CD14-positive monocyte (primary cell): ENCODE measurements at regions not wholly inside any gene's neighbourhood (a gene's known extent, or its start where the extent isn't known, plus 50 kb on each side); places are given as distances from the start of the nearest gene placed in this dataset.

ENCODE experiments used
- DNase-seq, 3 donors: peaks; one replicate each; pipeline ENCODE4 v3.0.0-alpha.2; 2011 to 2022
- H2AFZ ChIP-seq: 2 replicates; pipeline ENCODE4 v1.6.0; 2012; ENCODE audit warnings: mild to moderate bottlenecking, low read depth, low read length, inconsistent platforms; ENCODE audit not compliant: insufficient read depth, poor library complexity, severe bottlenecking
- H3K27ac ChIP-seq, 2 donors: 1 replicate in 1 of 2; 2 replicates in 1 of 2; pipeline ENCODE4 v1.5.1; 2012 to 2013; ENCODE audit warnings: low read length in 2 of 2, control low read depth in 1 of 2, inconsistent platforms in 1 of 2, low read depth in 1 of 2, mild to moderate bottlenecking in 1 of 2
- H3K27me3 ChIP-seq, 2 donors: one replicate each; pipeline versions ENCODE4 v1.6.0 to v1.6.1; 2011 to 2013; ENCODE audit warnings: low read length in 2 of 2; ENCODE audit not compliant: control insufficient read depth in 2 of 2, insufficient read depth in 2 of 2
- H3K36me3 ChIP-seq, 2 donors: replicated peaks in 1 of 2; 1 replicate in 1 of 2; 2 replicates in 1 of 2; pipeline versions ENCODE4 v1.5.1 to v1.6.1; 2012 to 2013; ENCODE audit warnings: low read length in 2 of 2, control low read depth in 1 of 2, inconsistent platforms in 1 of 2, mild to moderate bottlenecking in 1 of 2; ENCODE audit not compliant: insufficient read depth in 2 of 2, control insufficient read depth in 1 of 2
- H3K4me1 ChIP-seq, 2 donors: 1 replicate in 1 of 2; 2 replicates in 1 of 2; pipeline versions ENCODE4 v1.5.1 to v1.6.1; 2012 to 2013; ENCODE audit warnings: low read length in 2 of 2, control low read depth in 1 of 2, inconsistent platforms in 1 of 2, mild to moderate bottlenecking in 1 of 2, moderate library complexity in 1 of 2; ENCODE audit not compliant: insufficient read depth in 2 of 2, control insufficient read depth in 1 of 2
- H3K4me2 ChIP-seq: replicated peaks from 2 replicates; pipeline ENCODE3; 2012; ENCODE audit warnings: low read length, moderate library complexity, mild to moderate bottlenecking; ENCODE audit not compliant: poor library complexity, severe bottlenecking; ENCODE audit errors: extremely low read depth
- H3K4me3 ChIP-seq, 3 experiments: fragments of 200-600 bp in 1 of 3; sonication (generic) in 1 of 3; replicated peaks in 1 of 3; 1 replicate in 2 of 3; 2 replicates in 1 of 3; pipeline ENCODE4 v1.5.1; 2011 to 2013; ENCODE audit warnings: low read length in 3 of 3, mild to moderate bottlenecking in 3 of 3, control low read depth in 2 of 3, low read depth in 2 of 3, inconsistent platforms in 1 of 3, moderate library complexity in 1 of 3
- H3K79me2 ChIP-seq: 2 replicates; pipeline ENCODE4 v1.6.0; 2012; ENCODE audit warnings: mild to moderate bottlenecking, control low read depth, inconsistent platforms, low read length, moderate library complexity; ENCODE audit not compliant: insufficient read depth
- H3K9ac ChIP-seq: 2 replicates; pipeline ENCODE4 v1.6.0; 2017; ENCODE audit warnings: low read length, mild to moderate bottlenecking; ENCODE audit not compliant: insufficient read depth, poor library complexity, severe bottlenecking
- H3K9me3 ChIP-seq, 2 donors: replicated peaks in 1 of 2; 1 replicate in 1 of 2; 2 replicates in 1 of 2; pipeline versions ENCODE4 v1.5.1 to v1.6.1; 2012 to 2013; ENCODE audit warnings: low read length in 2 of 2, control low read depth in 1 of 2; ENCODE audit not compliant: control insufficient read depth in 1 of 2, insufficient read depth in 1 of 2
- H4K20me1 ChIP-seq: 2 replicates; pipeline ENCODE4 v1.6.0; 2012; ENCODE audit warnings: mild to moderate bottlenecking, low read length, control low read depth, moderate library complexity; ENCODE audit not compliant: insufficient read depth
- H3K27ac Mint-ChIP-seq, 7 donors: one replicate each; pipeline ENCODE4 v1.8.0; 2020; ENCODE audit warnings: mild to moderate bottlenecking in 7 of 7, mixed read lengths in 7 of 7, moderate library complexity in 6 of 7, inconsistent platforms in 2 of 7
- H3K27me3 Mint-ChIP-seq, 3 donors: one replicate each; pipeline ENCODE4 v1.8.0; 2021 to 2022; ENCODE audit warnings: low read depth in 3 of 3, mild to moderate bottlenecking in 3 of 3, mixed read lengths in 3 of 3, moderate library complexity in 3 of 3, inconsistent platforms in 1 of 3
- H3K36me3 Mint-ChIP-seq, 2 donors: one replicate each; pipeline ENCODE4 v1.8.0; 2020; ENCODE audit warnings: mixed read lengths in 2 of 2, inconsistent platforms in 1 of 2, mild to moderate bottlenecking in 1 of 2
- H3K4me1 Mint-ChIP-seq: one replicate; pipeline ENCODE4 v1.8.0; 2020; ENCODE audit warnings: mild to moderate bottlenecking, mixed read lengths
- H3K4me3 Mint-ChIP-seq, 2 donors: one replicate each; pipeline ENCODE4 v1.8.0; 2020; ENCODE audit warnings: mild to moderate bottlenecking in 2 of 2, mixed read lengths in 2 of 2, moderate library complexity in 1 of 2
- H3K9me3 Mint-ChIP-seq, 7 donors: one replicate each; pipeline ENCODE4 v1.8.0; 2020 to 2022; ENCODE audit warnings: mixed read lengths in 7 of 7, mild to moderate bottlenecking in 6 of 7, moderate library complexity in 6 of 7, inconsistent platforms in 2 of 7
- WGBS: methylation state at CpG from one replicate; pipeline ENCODE4 v1.1.5; 2013; ENCODE audit warnings: missing lambda C conversion rate; ENCODE audit not compliant: insufficient coverage; 5-methylcytosine and 5-hydroxymethylcytosine counted together
- intact Hi-C, 2 donors: fragments of 100-400 bp; cut with micrococcal nuclease; formaldehyde crosslinking; loops; one replicate each; pipeline versions ENCODE4 v1.15.0 to v1.15.1; 2023
- TF ChIP-seq, protein P1 (sequence below): fragments of 200-600 bp; IDR thresholded peaks from one replicate; pipeline ENCODE4 v1.8.0; 2022; ENCODE audit warnings: antibody characterized with exemption, mild to moderate bottlenecking

DNA sequence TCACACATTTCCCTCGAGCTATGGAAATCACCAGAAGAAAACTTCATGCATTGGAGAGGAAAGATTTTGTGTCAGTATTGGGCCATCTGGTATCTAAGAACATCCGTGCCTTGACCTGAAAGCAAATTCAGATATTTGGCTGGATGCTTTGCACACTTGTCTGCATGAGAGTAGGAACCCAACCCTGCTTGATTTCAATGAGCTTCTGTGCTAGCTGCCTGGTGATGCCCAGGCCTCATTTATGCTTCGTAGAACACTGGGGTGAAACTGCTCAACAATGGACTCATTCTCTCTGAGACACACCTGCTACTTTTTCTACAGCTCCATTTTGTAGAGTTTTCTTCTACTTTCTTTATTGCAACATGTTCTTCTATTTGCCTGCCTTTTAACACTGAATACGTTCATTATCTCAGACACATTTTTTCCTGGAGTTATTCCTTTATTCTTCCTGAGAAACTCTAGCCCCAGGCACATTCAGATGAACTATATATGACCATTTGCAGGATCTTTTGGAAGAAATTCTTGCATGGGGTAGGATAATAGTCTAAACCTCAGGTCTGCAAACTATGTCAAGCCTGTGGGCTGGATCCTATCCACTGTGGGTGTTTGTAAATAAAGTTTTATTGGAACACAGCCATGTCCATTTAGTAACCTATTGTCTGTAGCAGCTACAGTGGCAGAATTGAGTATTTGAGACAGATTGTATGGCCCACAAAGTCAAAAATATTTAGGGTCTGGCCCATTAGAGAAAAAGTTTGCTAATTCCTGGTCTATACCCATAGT, 83.8 kb upstream of the CLCN4 start:
- Mint-ChIP-seq H3K27me3 (peaks cover 0 to 9% (median 0%) of the 10 kb centered on the region in 3 donors), H3K4me1 (peaks cover 5% of the 10 kb centered on the region), H3K27ac (no peak overlapping the region), H3K4me3 (no peak overlapping the region), H3K36me3 (peaks cover 6% of the 10 kb centered on the region in 2 donors), H3K9me3 (peaks cover 0 to 4% (median 0%) of the 10 kb centered on the region in 7 donors)
- intact Hi-C loops = no loop called here
- Histone ChIP-seq H3K4me2 (no peak overlapping the region), H3K36me3 (peaks cover 0 to 15% of the 10 kb centered on the region in 2 donors), H3K9ac (no peak overlapping the region), H3K27me3 (no peaks in the 10 kb centered on the region), H2AFZ (no peak overlapping the region), H4K20me1 (no peaks in the 10 kb centered on the region), H3K4me3 (no peak overlapping the region), H3K4me1 (no peaks in the 10 kb centered on the region), H3K27ac (no peak overlapping the region), H3K9me3 (no peaks in the 10 kb centered on the region), H3K79me2 (no peaks in the 10 kb centered on the region)
- WGBS = no CpG with 5 or more reads among the region's 4 CpGs
- DNase-seq = no peak
- TF ChIP-seq, protein P1, sequence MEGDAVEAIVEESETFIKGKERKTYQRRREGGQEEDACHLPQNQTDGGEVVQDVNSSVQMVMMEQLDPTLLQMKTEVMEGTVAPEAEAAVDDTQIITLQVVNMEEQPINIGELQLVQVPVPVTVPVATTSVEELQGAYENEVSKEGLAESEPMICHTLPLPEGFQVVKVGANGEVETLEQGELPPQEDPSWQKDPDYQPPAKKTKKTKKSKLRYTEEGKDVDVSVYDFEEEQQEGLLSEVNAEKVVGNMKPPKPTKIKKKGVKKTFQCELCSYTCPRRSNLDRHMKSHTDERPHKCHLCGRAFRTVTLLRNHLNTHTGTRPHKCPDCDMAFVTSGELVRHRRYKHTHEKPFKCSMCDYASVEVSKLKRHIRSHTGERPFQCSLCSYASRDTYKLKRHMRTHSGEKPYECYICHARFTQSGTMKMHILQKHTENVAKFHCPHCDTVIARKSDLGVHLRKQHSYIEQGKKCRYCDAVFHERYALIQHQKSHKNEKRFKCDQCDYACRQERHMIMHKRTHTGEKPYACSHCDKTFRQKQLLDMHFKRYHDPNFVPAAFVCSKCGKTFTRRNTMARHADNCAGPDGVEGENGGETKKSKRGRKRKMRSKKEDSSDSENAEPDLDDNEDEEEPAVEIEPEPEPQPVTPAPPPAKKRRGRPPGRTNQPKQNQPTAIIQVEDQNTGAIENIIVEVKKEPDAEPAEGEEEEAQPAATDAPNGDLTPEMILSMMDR = no peak

DNA sequence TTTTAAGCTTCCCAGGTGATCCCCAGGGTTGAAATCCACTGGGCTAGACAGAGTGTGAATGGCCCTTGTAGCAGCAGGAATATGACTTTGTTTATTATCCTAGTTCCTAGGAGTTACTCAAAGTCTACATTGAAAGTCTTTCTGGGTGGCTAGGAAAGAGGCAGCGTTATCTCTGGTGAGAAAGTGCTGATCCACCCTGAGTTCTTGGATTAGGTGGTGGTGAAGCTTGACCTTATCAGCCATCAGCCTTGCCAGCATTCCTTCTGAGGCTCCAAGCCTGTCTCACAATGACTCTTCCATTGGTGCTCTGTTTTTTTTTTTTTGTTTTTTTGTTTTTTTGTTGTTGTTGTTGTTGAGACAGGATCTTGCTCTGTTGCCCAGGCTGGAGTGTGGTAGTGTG, 83.1 kb upstream of the CLCN4 start:
- WGBS = no CpG with 5 or more reads among the region's 1 CpG
- intact Hi-C loops = no loop called here

More for the DNA sequence above, 83.1 kb upstream of the CLCN4 start:
- H3K4me1 ChIP-seq = no peaks in the 10 kb centered on the region
- H3K9me3 ChIP-seq = no peaks in the 10 kb centered on the region
- no peak for DNase-seq
- peaks cover 0 to 11% of the 10 kb centered on the region in 2 donors for H3K36me3 ChIP-seq
- Mint-ChIP-seq H3K4me3 (no peak overlapping the region), H3K27me3 (peaks cover 0 to 9% (median 0%) of the 10 kb centered on the region in 3 donors), H3K36me3 (peaks cover 4 to 6% of the 10 kb centered on the region in 2 donors), H3K4me1 (peaks cover 4% of the 10 kb centered on the region), H3K9me3 (peaks cover 0 to 4% (median 0%) of the 10 kb centered on the region in 7 donors), H3K27ac (no peak overlapping the region)
- no peaks in the 10 kb centered on the region for H3K27me3 ChIP-seq
- no peak overlapping the region for H3K9ac ChIP-seq
- no peaks in the 10 kb centered on the region for H4K20me1 ChIP-seq
- no peak overlapping the region for H3K4me2 ChIP-seq
- no peak overlapping the region for H3K27ac ChIP-seq
- TF ChIP-seq, protein P1 = no peak
- no peak overlapping the region for H3K4me3 ChIP-seq
- H3K79me2 ChIP-seq = no peaks in the 10 kb centered on the region
- no peak overlapping the region for H2AFZ ChIP-seq
